IMR-90 (cell line): ENCODE measurements at regions not wholly inside any gene's neighbourhood (a gene's known extent, or its start where the extent isn't known, plus 50 kb on each side); places are given as distances from the start of the nearest gene placed in this dataset.

Experiments used
- CEBPB ChIP-seq: IDR thresholded peaks from 2 replicates; pipeline ENCODE4 v1.6.1; 2012; ENCODE audit warnings: low read depth, low read length, improper control_type of control experiment
- MAFK ChIP-seq: IDR thresholded peaks from 2 replicates; pipeline ENCODE4 v1.6.1; 2012; ENCODE audit warnings: low read depth, low read length, improper control_type of control experiment
- MAZ ChIP-seq: IDR thresholded peaks from 2 replicates; pipeline ENCODE4 v1.6.1; 2012; ENCODE audit warnings: low read depth, mild to moderate bottlenecking, low read length, improper control_type of control experiment, moderate library complexity, borderline replicate concordance
- MXI1 ChIP-seq: IDR thresholded peaks from 2 replicates; pipeline ENCODE4 v1.6.1; 2012; ENCODE audit warnings: low read depth, mild to moderate bottlenecking, low read length, moderate library complexity, borderline replicate concordance
- POLR2A ChIP-seq: IDR thresholded peaks from 2 replicates; pipeline ENCODE4 v1.6.1; 2012; ENCODE audit warnings: mild to moderate bottlenecking, low read depth, low read length
- RAD21 ChIP-seq: IDR thresholded peaks from 2 replicates; pipeline ENCODE4 v1.6.1; 2012; ENCODE audit warnings: low read length, improper control_type of control experiment
- RCOR1 ChIP-seq: IDR thresholded peaks from 2 replicates; pipeline ENCODE4 v1.6.1; 2012; ENCODE audit warnings: mild to moderate bottlenecking, low read length, improper control_type of control experiment; ENCODE audit not compliant: insufficient replicate concordance
- SMC3 ChIP-seq: fragments of 150-350 bp; IDR thresholded peaks from 2 replicates; pipeline ENCODE4 v1.6.1; 2016; ENCODE audit warnings: low read depth, mild to moderate bottlenecking, antibody characterized with exemption, low read length, moderate library complexity
- TF ChIP-seq, protein P1 (sequence below): conservative IDR thresholded peaks from 2 replicates; pipeline ENCODE4 v1.5.1; 2012; ENCODE audit warnings: mild to moderate bottlenecking, low read depth, low read length, improper control_type of control experiment
- TF ChIP-seq, protein P2 (sequence below): fragments of 150-350 bp; IDR thresholded peaks from 2 replicates; pipeline ENCODE4 v1.6.1; 2017; ENCODE audit warnings: mild to moderate bottlenecking, antibody characterized with exemption, low read length, low read depth
- TF ChIP-seq, protein P3 (sequence below): fragments of 150-350 bp; IDR thresholded peaks from 2 replicates; pipeline ENCODE4 v1.6.1; 2016; ENCODE audit warnings: low read depth, mild to moderate bottlenecking, low read length, moderate library complexity, borderline replicate concordance

DNA sequence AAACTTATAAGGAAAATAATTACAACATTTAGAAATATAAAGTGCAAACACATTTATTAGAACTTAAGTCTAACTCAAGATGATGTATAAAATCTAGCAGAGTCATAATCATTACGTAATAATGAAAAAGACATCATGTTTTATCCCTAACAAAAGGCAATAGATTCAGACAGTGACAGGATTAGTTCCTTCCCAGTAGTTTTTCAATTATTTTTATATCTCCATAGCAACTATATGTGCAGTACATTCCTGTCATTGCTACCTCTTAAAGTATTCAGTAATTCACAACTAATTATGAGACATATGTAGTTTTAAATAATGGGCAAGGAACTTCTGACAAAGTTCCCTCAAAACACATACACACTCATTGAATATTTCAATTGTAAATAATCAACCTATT lies 687.9 kb downstream of the CCDC85A start:
- no peak for TF ChIP-seq POLR2A
- TF ChIP-seq, protein P1, sequence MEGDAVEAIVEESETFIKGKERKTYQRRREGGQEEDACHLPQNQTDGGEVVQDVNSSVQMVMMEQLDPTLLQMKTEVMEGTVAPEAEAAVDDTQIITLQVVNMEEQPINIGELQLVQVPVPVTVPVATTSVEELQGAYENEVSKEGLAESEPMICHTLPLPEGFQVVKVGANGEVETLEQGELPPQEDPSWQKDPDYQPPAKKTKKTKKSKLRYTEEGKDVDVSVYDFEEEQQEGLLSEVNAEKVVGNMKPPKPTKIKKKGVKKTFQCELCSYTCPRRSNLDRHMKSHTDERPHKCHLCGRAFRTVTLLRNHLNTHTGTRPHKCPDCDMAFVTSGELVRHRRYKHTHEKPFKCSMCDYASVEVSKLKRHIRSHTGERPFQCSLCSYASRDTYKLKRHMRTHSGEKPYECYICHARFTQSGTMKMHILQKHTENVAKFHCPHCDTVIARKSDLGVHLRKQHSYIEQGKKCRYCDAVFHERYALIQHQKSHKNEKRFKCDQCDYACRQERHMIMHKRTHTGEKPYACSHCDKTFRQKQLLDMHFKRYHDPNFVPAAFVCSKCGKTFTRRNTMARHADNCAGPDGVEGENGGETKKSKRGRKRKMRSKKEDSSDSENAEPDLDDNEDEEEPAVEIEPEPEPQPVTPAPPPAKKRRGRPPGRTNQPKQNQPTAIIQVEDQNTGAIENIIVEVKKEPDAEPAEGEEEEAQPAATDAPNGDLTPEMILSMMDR, result no peak
- no peak for TF ChIP-seq MXI1
- no peak for TF ChIP-seq MAFK
- peak; percentile 41; the same call in 1 of the 2 replicates for TF ChIP-seq CEBPB
- no peak for TF ChIP-seq RCOR1
- no peak for TF ChIP-seq MAZ
- TF ChIP-seq RAD21, result no peak
- TF ChIP-seq, protein P2, sequence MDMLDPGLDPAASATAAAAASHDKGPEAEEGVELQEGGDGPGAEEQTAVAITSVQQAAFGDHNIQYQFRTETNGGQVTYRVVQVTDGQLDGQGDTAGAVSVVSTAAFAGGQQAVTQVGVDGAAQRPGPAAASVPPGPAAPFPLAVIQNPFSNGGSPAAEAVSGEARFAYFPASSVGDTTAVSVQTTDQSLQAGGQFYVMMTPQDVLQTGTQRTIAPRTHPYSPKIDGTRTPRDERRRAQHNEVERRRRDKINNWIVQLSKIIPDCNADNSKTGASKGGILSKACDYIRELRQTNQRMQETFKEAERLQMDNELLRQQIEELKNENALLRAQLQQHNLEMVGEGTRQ, result no peak
- TF ChIP-seq, protein P3, sequence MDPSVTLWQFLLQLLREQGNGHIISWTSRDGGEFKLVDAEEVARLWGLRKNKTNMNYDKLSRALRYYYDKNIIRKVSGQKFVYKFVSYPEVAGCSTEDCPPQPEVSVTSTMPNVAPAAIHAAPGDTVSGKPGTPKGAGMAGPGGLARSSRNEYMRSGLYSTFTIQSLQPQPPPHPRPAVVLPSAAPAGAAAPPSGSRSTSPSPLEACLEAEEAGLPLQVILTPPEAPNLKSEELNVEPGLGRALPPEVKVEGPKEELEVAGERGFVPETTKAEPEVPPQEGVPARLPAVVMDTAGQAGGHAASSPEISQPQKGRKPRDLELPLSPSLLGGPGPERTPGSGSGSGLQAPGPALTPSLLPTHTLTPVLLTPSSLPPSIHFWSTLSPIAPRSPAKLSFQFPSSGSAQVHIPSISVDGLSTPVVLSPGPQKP, result no peak
- TF ChIP-seq SMC3, result no peak
